Prostate gland (tissue), 2 donors: ENCODE measurements at regions not wholly inside any gene's neighbourhood (a gene's known extent, or its start where the extent isn't known, plus 50 kb on each side); places are given as distances from the start of the nearest gene placed in this dataset.

Experiments used
- POLR2A ChIP-seq: fragments of 450-650 bp; IDR thresholded peaks from one replicate; pipeline ENCODE4 v1.6.1; 2016; ENCODE audit warnings: antibody characterized with exemption, mild to moderate bottlenecking
- POLR2AphosphoS5 ChIP-seq: sonication (generic); formaldehyde crosslinking; IDR thresholded peaks from one replicate; pipeline ENCODE4 v1.6.1; 2017; ENCODE audit warnings: antibody characterized with exemption
- TF ChIP-seq, protein P1 (sequence below), 4 experiments: fragments of 200-600 bp in 2 of 4; fragments of 450-650 bp in 2 of 4; sonication (generic) in 2 of 4; IDR thresholded peaks; 1 replicate in 3 of 4; 2 replicates in 1 of 4; pipeline ENCODE4 v1.5.1; 2016 to 2019; ENCODE audit warnings: antibody characterized with exemption in 4 of 4, mild to moderate bottlenecking in 2 of 4, moderate library complexity in 2 of 4

DNA sequence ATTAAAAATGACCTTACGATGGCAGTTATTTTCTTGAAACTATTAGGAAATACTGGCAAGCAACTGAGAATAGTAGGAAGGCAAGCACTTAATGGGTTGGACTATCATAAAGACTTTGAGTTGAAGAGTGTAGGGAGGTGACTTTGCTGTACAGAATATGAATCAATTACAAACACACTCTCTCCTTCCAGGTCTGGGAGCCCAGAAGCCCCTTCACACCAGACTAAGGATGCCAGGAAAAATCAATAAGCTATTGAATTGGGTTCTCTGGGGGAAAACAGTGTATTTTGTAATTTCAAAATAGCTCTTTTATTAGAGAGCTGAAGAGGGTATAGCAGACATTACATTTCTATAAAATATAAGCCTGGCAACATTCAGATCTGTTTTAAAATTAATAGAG is 736.4 kb downstream of the NOVA1 start:
- TF ChIP-seq, protein P1, sequence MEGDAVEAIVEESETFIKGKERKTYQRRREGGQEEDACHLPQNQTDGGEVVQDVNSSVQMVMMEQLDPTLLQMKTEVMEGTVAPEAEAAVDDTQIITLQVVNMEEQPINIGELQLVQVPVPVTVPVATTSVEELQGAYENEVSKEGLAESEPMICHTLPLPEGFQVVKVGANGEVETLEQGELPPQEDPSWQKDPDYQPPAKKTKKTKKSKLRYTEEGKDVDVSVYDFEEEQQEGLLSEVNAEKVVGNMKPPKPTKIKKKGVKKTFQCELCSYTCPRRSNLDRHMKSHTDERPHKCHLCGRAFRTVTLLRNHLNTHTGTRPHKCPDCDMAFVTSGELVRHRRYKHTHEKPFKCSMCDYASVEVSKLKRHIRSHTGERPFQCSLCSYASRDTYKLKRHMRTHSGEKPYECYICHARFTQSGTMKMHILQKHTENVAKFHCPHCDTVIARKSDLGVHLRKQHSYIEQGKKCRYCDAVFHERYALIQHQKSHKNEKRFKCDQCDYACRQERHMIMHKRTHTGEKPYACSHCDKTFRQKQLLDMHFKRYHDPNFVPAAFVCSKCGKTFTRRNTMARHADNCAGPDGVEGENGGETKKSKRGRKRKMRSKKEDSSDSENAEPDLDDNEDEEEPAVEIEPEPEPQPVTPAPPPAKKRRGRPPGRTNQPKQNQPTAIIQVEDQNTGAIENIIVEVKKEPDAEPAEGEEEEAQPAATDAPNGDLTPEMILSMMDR (IDR thresholded peaks at IDR 0.05): no peak
- TF ChIP-seq POLR2AphosphoS5 (no peak), POLR2A (no peak)
